Muscle of arm (tissue), 1 donor: ENCODE measurements at regions not wholly inside any gene's neighbourhood (a gene's known extent, or its start where the extent isn't known, plus 50 kb on each side); places are given as distances from the start of the nearest gene placed in this dataset.

ENCODE experiments used
- DNase-seq: peaks from one replicate; pipeline ENCODE4 v3.0.0-alpha.2; 2013

DNA sequence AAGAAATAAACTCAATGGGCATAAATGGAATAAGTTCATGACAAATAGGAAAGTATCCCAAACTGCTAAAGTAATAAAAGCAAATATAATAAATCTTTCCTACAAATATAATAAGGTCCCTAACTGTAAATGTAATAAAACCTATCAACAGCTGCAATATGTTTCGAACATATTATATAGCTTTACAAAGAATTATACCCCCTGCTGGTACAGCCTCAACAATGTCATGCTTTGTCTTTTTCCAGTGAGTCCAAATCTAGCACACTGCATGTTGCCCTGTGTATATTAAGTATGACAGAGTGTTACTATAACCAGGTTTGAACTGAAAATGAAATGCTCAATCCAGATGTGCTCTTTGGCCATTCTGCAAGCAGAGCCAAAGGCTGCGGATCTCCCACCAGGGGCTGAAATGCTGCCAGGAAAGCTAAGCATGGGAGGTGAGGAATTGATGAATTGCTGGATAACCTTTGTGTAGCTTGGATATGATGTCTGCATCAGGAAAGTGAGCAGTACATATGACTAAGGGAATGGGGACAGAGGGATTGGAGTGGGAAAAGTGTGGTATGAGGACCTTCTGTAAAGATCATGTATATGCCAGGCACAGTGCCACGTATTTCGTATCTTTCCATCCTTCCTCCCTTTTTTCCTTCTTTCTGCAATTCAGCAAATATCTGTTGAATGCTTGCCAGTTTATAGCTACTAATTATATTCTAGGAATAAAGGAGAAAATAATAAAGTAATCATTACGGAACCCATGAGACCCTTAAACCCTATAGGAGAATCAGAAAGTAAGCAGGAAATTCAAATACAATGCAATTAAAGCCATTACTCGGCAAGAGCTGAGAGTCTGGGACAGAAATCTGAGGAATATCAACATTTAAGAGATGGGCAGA lies 954.6 kb upstream of the LCORL start:
- peak; percentile 7 for DNase-seq

DNA sequence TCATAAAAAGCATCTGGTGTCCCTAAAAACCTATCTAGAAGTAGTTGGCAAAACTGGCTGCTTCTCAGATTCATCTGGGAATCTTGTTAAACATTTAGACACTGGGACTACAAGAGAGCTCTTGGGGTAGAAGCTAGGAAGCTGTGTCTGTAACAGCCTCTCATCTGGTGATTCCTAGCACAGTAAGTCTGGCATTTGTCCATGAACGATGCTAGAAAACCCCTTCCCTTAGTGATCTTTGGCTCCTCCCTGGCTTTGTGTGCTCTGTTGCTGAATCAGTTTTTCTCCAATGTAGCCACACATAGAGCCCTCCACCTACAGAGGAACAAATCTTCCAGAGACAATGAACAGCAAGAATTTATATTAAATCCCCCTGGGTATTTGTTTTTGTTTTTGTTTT lies 951.7 kb upstream of the LCORL start:
- DNase-seq, result no peak

DNA sequence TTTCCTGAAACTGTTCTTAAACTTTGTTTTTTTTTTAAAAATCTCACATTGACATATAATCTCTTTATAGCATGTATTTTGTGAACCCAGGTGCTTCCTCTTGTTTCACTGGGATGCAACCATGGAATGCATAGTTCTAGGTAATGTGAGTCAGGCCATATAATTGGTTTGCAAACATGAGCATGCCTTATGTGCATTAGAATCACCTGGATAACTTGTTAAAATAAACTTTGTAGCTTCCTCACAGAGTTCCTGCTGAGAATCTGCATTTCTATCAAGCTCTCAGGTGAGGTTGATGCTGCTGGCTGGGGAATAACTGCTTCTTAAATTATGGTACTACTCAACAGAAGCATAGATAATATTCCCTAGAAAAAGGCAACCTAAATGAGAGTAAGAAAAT lies 940.3 kb upstream of the LCORL start:
- no peak for DNase-seq

DNA sequence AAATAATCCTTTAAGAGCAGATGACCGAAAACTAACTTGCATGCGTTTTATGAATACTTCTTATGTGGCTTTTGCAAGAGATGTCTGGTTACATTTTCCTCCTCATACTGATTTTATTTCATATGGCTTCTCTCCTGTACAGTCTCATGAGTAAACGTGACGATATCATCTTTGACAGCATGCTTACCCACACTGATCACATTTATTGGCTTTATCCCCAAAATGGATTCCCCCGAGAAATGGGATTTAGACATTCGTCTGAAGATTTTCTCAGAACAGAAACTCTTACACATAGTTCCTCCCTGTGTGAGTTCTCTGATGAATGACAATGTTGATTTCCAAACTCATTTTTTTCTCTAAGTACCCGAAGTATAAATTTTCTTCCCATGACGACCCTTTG lies 939.7 kb upstream of the LCORL start:
- DNase-seq, result no peak

DNA sequence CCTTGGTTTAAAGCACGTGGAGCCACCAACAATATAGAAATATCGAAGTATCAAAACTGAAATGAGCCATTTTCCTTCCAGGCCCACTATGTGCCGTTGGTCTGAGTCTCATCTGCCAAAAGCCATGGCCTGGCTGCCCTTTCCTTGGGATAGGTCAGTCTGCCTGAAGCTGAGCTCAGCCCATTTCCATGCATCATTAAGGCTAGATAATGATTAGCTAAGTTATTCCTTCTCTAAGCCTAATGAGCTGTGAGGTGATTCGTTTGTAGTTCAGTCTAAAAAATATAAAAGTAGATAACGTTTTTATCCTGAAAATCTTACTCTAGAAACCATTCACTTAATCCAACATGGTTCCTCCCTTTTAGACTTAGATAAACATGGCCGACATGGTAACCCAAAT lies 936.2 kb upstream of the LCORL start:
- no peak for DNase-seq

DNA sequence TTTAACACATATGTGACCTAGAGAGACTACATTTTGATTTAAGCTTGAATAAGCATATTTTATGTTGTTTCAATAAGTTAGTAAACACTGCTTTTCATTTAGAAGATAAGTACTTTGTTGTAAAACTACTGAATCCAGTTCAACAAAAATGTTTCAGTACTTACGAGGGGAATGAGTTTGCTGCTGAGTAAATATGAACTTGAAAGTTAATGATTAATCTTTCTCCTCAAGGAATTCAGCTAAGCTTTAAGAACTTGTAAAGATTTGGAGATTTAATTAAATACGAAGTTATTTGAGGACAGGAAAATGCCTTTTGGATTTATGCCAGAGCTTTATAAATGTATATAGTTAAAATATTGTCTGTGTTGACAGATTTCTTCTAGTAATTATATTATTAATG lies 933.0 kb upstream of the LCORL start:
- DNase-seq, result no peak

DNA sequence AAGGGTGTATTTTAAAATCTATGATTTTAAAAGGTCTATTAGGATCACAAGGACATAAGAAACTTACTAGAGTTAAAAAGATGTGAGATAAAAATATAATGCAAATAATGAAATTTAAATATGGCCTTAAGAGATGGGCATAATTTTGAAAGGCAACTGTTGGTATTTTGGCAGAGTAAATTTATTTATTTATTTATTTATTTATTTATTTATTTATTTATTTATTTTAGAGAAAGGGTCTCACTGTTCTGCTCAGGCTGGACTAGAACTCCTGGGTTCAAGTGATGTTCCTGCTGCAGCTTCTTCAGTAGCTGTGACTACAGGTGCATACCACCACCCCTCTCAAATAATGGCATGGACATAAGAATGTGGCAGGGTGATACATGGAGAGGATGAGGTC lies 932.1 kb upstream of the LCORL start:
- DNase-seq, result no peak

DNA sequence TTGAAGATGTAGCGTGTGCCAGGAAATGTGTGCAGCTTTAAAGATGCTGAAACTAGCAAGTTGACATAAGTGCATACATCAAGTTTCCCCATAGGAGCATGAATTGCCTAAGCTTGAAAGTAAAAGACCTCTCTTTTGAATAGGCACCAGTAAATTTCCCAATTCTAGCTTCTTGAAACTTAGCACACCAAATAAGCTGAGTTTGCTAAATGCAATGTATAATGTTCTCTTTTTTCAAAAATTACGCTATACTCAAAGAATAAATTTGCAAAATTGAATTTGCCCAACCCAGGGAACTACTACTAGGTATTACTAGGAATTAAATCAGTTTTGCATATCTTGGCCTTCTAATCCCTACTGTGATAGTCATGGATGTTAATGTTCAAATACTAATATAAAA lies 923.9 kb upstream of the LCORL start:
- DNase-seq, result no peak

DNA sequence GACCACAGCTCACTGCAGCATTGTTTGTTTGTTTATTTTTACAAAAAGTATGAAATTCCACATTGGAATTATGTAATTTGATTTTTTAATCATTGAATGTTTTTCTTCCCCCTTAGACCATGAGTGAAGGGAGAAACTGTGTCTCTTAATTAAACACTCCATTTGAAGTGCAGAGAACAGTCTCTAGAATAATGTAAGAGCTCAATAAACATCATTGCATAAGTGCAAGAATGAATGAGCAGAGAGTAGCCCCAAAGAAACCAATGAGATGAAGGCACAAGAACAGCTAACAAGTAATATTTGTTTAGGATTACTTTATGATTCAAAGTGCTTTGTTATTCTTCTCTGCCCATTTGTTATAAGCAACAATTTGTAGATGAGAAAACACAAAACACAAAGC lies 921.3 kb upstream of the LCORL start:
- no peak for DNase-seq

DNA sequence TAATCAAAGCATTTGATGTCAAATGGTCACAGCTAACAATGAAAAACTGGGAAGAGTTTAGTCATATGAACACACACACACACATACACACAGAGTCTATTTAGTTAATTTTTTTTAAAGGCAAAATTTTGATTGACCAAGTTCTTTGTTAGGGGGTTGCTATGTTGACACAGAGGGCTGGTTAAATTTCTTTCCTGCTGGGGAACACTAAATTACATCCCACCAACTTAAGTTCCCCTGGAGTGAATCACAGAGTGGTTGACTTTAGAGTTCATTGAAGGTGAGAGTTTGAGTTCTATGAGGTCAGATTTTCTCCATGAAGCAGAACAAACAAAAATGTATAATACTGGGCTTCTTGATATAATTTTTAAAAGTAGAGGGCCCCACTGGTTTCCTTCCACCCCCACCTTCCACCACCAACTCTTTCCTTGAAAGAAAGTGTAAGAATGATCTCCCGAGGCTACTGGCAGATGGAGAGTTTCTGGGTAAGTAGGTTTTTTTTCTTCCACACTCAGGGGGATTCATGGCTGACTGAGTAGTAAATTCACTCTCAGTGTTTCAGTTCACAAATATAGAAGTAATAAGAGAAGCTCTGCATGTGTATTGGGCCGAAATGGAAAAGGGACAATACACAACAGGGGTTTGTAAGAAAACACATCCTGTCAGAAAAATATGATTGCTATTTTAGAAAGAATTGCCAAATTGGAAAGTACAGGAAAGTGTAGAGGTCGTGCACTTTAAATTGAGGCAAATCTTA lies 917.0 kb upstream of the LCORL start:
- no peak for DNase-seq

DNA sequence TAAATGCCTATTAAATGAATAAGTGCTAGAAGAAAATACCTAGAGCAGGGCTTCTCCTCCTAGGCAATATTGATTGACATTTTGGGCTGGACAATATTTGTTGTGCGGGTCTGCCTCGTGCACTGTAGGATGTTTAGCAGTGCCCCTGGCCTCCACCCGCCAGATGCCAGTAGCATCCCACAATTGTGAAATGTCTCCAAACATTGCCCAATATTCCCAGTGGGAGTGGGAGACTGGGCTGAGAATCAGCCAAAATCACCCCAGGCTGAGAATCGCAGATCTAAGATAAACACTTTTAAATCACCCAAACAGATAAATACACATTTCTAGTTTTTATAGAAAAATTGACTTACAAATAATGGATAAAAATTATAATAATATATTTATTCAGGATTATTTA lies 916.2 kb upstream of the LCORL start:
- no peak for DNase-seq

DNA sequence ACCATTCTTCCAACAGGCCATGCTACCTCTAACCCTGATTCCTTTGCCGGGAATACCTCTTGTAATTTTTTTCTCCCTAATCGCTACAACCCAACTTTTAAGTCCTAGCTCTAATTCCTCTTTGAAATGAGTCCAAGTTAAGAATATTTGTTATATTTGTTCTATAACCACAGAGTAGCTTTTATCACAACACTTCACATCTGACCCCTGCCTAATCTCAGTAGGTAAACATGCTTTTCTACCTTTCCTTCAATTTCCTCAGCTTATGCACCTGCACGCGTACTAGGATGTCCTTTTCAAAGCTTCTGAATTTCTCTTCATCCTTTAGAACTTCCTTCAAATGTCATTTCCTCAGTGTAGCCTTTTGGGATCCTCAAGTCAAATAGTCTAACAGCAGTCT lies 915.5 kb upstream of the LCORL start:
- no peak for DNase-seq

DNA sequence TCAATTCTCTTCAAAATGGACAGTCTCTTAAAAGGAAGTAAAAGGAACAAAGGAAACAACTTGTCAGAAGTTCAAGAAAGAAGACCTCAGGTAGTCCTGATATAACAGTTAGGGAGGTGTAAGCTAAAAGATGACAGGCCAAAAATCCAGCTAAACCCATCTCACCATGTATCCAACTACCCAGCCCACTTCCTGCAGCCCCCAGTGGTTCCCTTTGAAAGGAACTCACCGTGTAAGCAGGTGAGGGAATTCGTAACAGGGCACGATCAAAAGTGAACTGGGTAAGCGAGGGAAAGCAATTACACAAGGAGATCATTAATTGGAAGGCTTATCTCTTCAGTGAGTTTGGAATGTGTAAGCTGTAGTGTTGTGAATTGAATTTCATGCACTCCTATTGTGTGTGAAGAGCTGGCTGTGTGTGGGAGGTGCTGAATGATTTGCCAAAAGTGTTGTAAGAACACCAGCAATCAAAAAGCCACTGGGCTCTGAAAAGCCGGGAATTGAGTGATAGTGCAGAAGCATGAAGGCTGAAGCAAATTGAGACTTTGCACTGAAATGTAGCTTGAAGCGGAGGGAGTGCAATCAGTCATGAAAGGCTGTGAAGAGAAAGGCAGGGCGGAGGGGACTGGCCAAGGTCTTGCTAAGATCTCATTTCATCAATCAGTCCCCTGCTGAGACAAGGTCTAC lies 914.2 kb upstream of the LCORL start:
- DNase-seq, result no peak

DNA sequence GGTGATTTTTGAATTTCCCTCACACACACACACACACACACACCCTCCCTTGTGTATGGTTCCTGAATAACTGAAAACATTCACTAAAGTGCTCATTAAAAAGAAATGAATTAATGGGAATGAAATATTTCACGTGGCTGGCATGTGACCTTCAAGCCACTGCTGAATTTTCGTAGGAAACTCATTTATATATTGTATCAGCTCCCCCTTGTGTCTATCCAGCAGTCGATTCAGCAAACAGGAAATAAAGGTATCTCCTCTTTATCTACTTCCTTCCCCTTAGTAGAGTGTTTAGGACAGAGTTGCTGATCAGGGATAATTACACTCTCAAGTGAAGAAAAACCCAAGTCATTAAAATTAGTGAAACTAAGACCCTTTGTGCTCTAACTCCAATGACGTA lies 912.6 kb upstream of the LCORL start:
- DNase-seq, result peak; percentile 1

DNA sequence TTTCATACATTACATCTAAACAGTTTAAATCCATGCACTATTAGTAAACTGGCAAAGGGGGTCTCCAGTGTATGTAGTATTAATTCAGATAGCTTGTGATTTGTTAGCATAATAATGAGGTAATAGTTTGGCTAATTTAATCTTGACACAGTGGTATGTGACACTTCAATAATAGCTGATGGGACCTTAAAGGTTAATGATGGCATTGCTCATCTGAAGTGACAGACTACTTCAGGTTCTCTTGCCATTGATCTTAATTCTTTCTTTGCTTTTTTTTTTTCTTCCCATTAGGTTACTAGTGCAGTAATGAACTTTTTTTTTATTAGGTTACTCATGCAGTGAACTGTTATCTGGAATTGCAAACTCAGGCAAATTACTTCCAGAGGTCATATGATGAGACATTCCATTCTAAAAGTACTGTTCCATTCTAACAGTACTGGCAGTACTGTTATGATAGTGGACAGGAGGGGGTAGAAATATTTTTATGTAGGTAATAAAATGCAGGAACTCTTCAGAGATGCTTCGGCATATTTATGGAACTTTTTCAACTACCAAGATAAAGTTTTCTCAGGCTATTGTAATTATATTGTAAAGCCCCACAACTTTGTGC lies 911.3 kb upstream of the LCORL start:
- DNase-seq, result no peak

DNA sequence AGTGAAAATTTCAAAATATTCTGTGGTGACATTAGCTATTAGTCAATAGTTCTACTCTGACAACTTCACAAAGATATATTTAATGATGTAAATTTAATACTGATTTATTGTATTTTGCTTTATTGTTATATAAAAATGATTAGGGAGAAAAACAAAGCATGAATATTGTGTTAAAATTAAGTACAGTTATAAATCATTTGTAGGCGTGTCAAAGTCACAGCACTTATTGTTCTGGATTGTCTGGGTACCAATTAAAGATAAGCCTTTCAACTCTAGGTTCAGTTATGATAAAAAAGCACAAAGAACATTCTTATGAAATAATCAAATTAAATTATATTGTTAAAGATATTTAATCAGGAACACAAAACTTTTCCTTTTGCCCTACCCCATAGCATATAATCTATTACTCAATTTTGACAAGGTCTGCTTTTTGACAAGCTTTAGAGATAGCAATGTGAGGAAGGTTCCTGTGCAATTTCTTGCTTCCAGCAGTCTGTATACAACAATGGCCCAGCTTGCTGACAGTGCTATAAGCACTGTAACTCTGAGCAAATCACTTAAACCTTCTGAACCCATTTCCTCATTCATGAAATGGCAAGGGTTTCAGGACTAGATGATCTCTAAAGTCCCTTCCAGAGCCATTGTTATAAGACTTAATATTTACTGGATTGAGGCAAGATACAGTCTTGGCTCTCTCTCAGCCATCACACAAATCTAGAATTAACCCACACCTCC lies 910.3 kb upstream of the LCORL start:
- DNase-seq, result no peak

DNA sequence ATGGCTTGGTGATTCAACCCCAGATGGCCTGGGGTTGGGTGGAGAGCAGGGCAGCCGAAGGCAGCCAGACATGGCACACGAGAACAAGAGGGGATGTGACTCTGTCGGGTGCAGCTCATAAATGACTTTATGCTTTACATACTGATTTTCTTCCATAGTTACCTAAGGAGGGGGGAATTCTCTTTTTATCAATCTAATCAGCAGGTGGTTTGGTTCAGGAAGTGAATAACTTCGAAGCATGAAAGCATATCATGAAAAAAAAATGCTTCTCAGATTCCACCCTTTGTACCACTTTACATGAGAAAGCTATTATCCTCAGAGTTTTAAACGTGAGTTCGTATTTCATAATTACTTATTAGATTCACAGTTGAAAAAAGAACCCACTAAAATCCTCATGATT lies 908.9 kb upstream of the LCORL start:
- no peak for DNase-seq

DNA sequence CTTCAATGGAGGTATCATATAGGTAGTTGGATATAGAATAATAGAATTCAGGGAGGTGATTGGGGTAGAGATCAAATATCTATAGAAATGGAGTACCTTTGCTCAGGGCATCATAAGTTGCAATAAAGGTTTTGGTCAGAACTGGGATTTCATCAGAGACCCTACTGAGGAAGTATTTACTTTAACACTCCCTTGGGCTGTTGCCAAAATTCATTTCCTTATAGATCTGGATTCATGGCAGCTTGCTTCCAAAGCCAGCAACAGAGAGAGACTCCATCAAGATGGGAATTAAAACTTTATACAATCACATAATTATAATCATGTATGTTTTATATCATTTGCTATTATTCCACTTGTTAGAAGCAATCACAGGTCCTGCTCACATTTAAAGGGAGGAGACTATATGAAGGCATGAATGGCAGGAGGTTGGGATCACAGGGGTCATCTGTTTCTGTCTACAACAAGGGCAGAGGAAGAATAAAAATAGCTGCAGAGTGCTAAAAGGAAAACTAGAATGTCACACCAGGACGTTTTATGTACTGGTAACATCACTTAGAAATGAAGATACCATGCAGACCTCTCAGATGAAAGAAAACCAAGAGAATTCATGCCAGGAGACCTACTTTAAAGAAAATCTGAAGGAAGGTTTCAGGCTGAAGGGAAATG lies 902.1 kb upstream of the LCORL start:
- no peak for DNase-seq

DNA sequence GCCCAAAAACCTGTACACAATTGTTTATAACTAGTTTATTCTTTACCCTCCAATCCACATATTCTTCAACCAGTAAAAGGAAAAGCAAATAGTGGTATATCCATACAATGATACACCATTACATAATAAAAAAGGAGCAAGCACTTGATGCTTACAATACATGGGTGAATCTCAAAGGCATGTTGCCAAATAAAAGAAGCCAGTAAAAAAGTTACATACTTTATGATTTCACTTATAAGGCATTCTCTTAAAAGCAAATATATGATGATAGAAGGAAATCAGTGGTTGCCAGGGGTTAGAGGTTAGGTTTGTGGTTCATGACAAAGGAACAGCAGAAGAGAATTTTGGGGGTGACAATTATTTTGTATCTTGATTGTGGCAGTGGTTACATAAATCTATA lies 896.1 kb upstream of the LCORL start:
- no peak for DNase-seq

DNA sequence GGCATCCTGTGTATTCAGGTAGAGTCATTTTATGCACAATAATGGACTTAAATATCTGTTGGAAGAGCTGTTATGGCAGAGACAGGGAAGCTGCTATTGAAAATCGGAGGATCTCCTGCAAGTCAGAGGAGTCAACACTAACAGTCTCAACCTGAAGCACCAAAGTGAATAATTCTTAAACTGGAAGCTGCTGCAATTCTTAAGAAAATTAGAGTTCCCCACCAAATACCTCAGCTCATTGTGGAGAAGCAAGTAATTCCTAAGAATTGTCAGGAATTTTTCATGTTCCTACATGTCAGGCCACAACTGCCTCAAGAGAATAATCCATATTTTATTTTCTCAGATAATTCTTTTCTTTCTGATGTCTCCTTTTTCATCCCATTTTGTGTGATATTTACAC lies 892.6 kb upstream of the LCORL start:
- no peak for DNase-seq

DNA sequence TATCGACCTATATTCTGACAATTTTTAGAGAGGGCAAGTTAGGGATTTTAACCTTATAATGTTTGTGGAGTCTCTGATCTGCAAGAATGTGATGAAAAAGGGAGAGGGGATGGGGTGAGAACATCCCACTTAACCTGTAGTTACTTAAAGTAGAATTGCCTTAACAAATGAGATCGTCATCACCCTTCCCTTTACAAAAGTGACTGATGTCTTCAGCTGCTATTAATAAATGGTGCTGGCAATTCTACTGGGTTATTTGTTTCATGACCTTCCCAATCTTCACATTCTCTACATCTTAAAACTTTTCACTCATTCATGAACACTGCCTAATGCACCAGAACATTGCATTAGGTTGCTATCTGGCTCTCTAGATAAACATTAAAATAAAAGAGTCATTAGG lies 873.4 kb upstream of the LCORL start:
- DNase-seq, result no peak
